T-helper 1 cell treated with Interleukin-12 subunit alpha and Interleukin-12 subunit beta and Interleukin-4 antibody, amounts not matched to agents 30 μg/mL and 1 μg/mL, for 36 hours (primary cell): ENCODE measurements at regions not wholly inside any gene's neighbourhood (a gene's known extent, or its start where the extent isn't known, plus 50 kb on each side); places are given as distances from the start of the nearest gene placed in this dataset.

Experiments used
- H3K27ac Mint-ChIP-seq: one replicate; pipeline ENCODE4 v1.8.0; 2021; ENCODE audit warnings: mild to moderate bottlenecking, mixed read lengths
- H3K27me3 Mint-ChIP-seq: one replicate; pipeline ENCODE4 v1.8.0; 2021; ENCODE audit warnings: low read depth, mixed read lengths
- H3K36me3 Mint-ChIP-seq: one replicate; pipeline ENCODE4 v1.8.0; 2021; ENCODE audit warnings: low read depth, mixed read lengths
- H3K4me1 Mint-ChIP-seq: one replicate; pipeline ENCODE4 v1.8.0; 2021; ENCODE audit warnings: low read depth, mixed read lengths
- H3K4me3 Mint-ChIP-seq: one replicate; pipeline ENCODE4 v1.8.0; 2021; ENCODE audit warnings: mild to moderate bottlenecking, moderate library complexity, mixed read lengths
- H3K9me3 Mint-ChIP-seq: one replicate; pipeline ENCODE4 v1.8.0; 2021; ENCODE audit warnings: mixed read lengths

GRCh38 chr9:80867731-80868130 is 821.6 kb downstream of the TLE1 start:
- no peak overlapping the region for H3K27ac Mint-ChIP-seq
- peaks cover 13% of the 10 kb centered on the region for H3K9me3 Mint-ChIP-seq
- no peaks in the 10 kb centered on the region for H3K27me3 Mint-ChIP-seq
- H3K36me3 Mint-ChIP-seq: no peaks in the 10 kb centered on the region
- H3K4me3 Mint-ChIP-seq: no peak overlapping the region
- H3K4me1 Mint-ChIP-seq: no peaks in the 10 kb centered on the region

GRCh38 chr9:80866576-80867227 is 822.6 kb downstream of the TLE1 start:
- Mint-ChIP-seq H3K27ac (no peak overlapping the region), H3K4me3 (no peak overlapping the region), H3K9me3 (peaks cover 13% of the 10 kb centered on the region), H3K27me3 (no peaks in the 10 kb centered on the region), H3K36me3 (no peaks in the 10 kb centered on the region), H3K4me1 (no peaks in the 10 kb centered on the region)

GRCh38 chr9:80866121-80866520 is 823.2 kb downstream of the TLE1 start:
- Mint-ChIP-seq H3K36me3 (no peaks in the 10 kb centered on the region), H3K27ac (no peak overlapping the region), H3K9me3 (peaks cover 13% of the 10 kb centered on the region), H3K27me3 (no peaks in the 10 kb centered on the region), H3K4me1 (no peaks in the 10 kb centered on the region), H3K4me3 (no peak overlapping the region)

- Mint-ChIP-seq H3K27me3 (no peaks in the 10 kb centered on the region), H3K9me3 (peaks cover 19% of the 10 kb centered on the region), H3K4me3 (no peak overlapping the region), H3K4me1 (no peaks in the 10 kb centered on the region), H3K36me3 (no peaks in the 10 kb centered on the region), H3K27ac (no peak overlapping the region)
Observed at GRCh38 chr9:80843028-80843427, 846.3 kb downstream of the TLE1 start.

GRCh38 chr9:80842389-80842788 is 847.0 kb downstream of the TLE1 start:
- peaks cover 13% of the 10 kb centered on the region for H3K9me3 Mint-ChIP-seq

GRCh38 chr9:80841888-80842287 is 847.5 kb downstream of the TLE1 start:
- Mint-ChIP-seq H3K27ac (no peak overlapping the region), H3K4me1 (no peaks in the 10 kb centered on the region), H3K9me3 (peaks cover 13% of the 10 kb centered on the region), H3K4me3 (no peak overlapping the region), H3K27me3 (no peaks in the 10 kb centered on the region), H3K36me3 (no peaks in the 10 kb centered on the region)

More at GRCh38 chr9:80842389-80842788, 847.0 kb downstream of the TLE1 start:
- no peak overlapping the region for H3K4me3 Mint-ChIP-seq
- H3K36me3 Mint-ChIP-seq: no peaks in the 10 kb centered on the region
- H3K27ac Mint-ChIP-seq: no peak overlapping the region
- H3K4me1 Mint-ChIP-seq: no peaks in the 10 kb centered on the region
- H3K27me3 Mint-ChIP-seq: no peaks in the 10 kb centered on the region

GRCh38 chr9:80839821-80840675 is 849.3 kb downstream of the TLE1 start:
- peaks cover 9% of the 10 kb centered on the region for H3K9me3 Mint-ChIP-seq

GRCh38 chr9:80836013-80836412 is 853.3 kb downstream of the TLE1 start:
- Mint-ChIP-seq H3K36me3 (no peaks in the 10 kb centered on the region), H3K4me1 (no peaks in the 10 kb centered on the region)

More at GRCh38 chr9:80839821-80840675, 849.3 kb downstream of the TLE1 start:
- Mint-ChIP-seq H3K27ac (no peak overlapping the region), H3K27me3 (no peaks in the 10 kb centered on the region), H3K36me3 (no peaks in the 10 kb centered on the region), H3K4me3 (no peak overlapping the region), H3K4me1 (no peaks in the 10 kb centered on the region)

GRCh38 chr9:80831751-80832150 is 857.6 kb downstream of the TLE1 start:
- Mint-ChIP-seq H3K27ac (no peak overlapping the region), H3K27me3 (no peaks in the 10 kb centered on the region), H3K36me3 (no peaks in the 10 kb centered on the region), H3K9me3 (peaks cover 23% of the 10 kb centered on the region), H3K4me1 (no peaks in the 10 kb centered on the region), H3K4me3 (no peak overlapping the region)

More at GRCh38 chr9:80836013-80836412, 853.3 kb downstream of the TLE1 start:
- H3K27me3 Mint-ChIP-seq: no peaks in the 10 kb centered on the region
- peaks cover 16% of the 10 kb centered on the region for H3K9me3 Mint-ChIP-seq
- no peak overlapping the region for H3K4me3 Mint-ChIP-seq
- no peak overlapping the region for H3K27ac Mint-ChIP-seq

GRCh38 chr9:80811656-80812055 is 877.7 kb downstream of the TLE1 start:
- H3K27me3 Mint-ChIP-seq: no peaks in the 10 kb centered on the region
- no peaks in the 10 kb centered on the region for H3K36me3 Mint-ChIP-seq
- H3K27ac Mint-ChIP-seq: no peak overlapping the region
- H3K4me1 Mint-ChIP-seq: no peaks in the 10 kb centered on the region
- peaks cover 9% of the 10 kb centered on the region for H3K9me3 Mint-ChIP-seq
- H3K4me3 Mint-ChIP-seq: no peak overlapping the region

- Mint-ChIP-seq H3K9me3 (peaks cover 9% of the 10 kb centered on the region), H3K4me1 (no peaks in the 10 kb centered on the region), H3K27me3 (no peaks in the 10 kb centered on the region), H3K4me3 (no peak overlapping the region), H3K27ac (no peak overlapping the region), H3K36me3 (no peaks in the 10 kb centered on the region)
Observed at GRCh38 chr9:80811003-80811402, 878.3 kb downstream of the TLE1 start.

GRCh38 chr9:80806671-80807070 is 882.7 kb downstream of the TLE1 start:
- H3K36me3 Mint-ChIP-seq: no peaks in the 10 kb centered on the region
- H3K4me1 Mint-ChIP-seq: no peaks in the 10 kb centered on the region
- H3K4me3 Mint-ChIP-seq: no peak overlapping the region
- H3K9me3 Mint-ChIP-seq: no peaks in the 10 kb centered on the region
- no peak overlapping the region for H3K27ac Mint-ChIP-seq
- no peaks in the 10 kb centered on the region for H3K27me3 Mint-ChIP-seq

- H3K4me3 Mint-ChIP-seq: no peak overlapping the region
- no peaks in the 10 kb centered on the region for H3K27me3 Mint-ChIP-seq
- no peaks in the 10 kb centered on the region for H3K36me3 Mint-ChIP-seq
- no peaks in the 10 kb centered on the region for H3K4me1 Mint-ChIP-seq
- H3K27ac Mint-ChIP-seq: no peak overlapping the region
- H3K9me3 Mint-ChIP-seq: no peaks in the 10 kb centered on the region
Observed at GRCh38 chr9:80804873-80805272, 884.5 kb downstream of the TLE1 start.

GRCh38 chr9:80797831-80798688 is 891.3 kb downstream of the TLE1 start:
- Mint-ChIP-seq H3K27me3 (no peaks in the 10 kb centered on the region), H3K4me3 (no peak overlapping the region), H3K27ac (no peak overlapping the region), H3K9me3 (no peaks in the 10 kb centered on the region), H3K4me1 (no peaks in the 10 kb centered on the region), H3K36me3 (no peaks in the 10 kb centered on the region)
